GM23338 (cell line): ENCODE measurements at regions not wholly inside any gene's neighbourhood (a gene's known extent, or its start where the extent isn't known, plus 50 kb on each side); places are given as distances from the start of the nearest gene placed in this dataset.

Source experiments
- ATAC-seq: fragments of 200-7000 bp; cut with Tn5 transposase; 3 replicates; pipeline ENCODE4 v1.9.1; 2020
- DNase-seq: peaks from one replicate; pipeline ENCODE4 v3.0.0-alpha.2; 2015; ENCODE audit warnings: low spot score
- H2AFZ ChIP-seq: fragments of 200-600 bp; sonication (generic); 2 replicates; pipeline ENCODE4 v1.8.0; 2016; ENCODE audit warnings: antibody characterized with exemption, mild to moderate bottlenecking, moderate library complexity
- H3F3A ChIP-seq: fragments of 200-600 bp; sonication (generic); replicated peaks from 2 replicates; pipeline ENCODE4 v1.8.0; 2017; ENCODE audit warnings: antibody characterized with exemption, mixed run types, low read depth
- H3K27ac ChIP-seq: fragments of 200-600 bp; sonication (generic); 2 replicates; pipeline ENCODE4 v1.6.1; 2016; ENCODE audit warnings: low read depth
- H3K27me3 ChIP-seq: fragments of 200-600 bp; sonication (generic); 2 replicates; pipeline ENCODE4 v1.8.0; 2016; ENCODE audit warnings: mild to moderate bottlenecking, mixed run types, moderate library complexity; ENCODE audit not compliant: insufficient read depth
- H3K36me3 ChIP-seq: fragments of 200-600 bp; sonication (generic); 2 replicates; pipeline ENCODE4 v1.8.0; 2016; ENCODE audit warnings: mild to moderate bottlenecking; ENCODE audit not compliant: insufficient read depth
- H3K4me1 ChIP-seq: fragments of 200-600 bp; sonication (generic); 2 replicates; pipeline ENCODE4 v1.8.0; 2016; ENCODE audit warnings: mild to moderate bottlenecking, moderate library complexity; ENCODE audit not compliant: insufficient read depth
- H3K4me2 ChIP-seq: fragments of 200-600 bp; sonication (generic); 2 replicates; pipeline ENCODE4 v1.7.1; 2017; ENCODE audit warnings: mixed run types
- H3K4me3 ChIP-seq: fragments of 200-600 bp; sonication (generic); 2 replicates; pipeline ENCODE4 v1.6.1; 2016; ENCODE audit warnings: mixed run types
- H3K79me2 ChIP-seq: fragments of 200-600 bp; sonication (generic); replicated peaks from 2 replicates; pipeline ENCODE4 v1.8.0; 2017; ENCODE audit warnings: mild to moderate bottlenecking; ENCODE audit not compliant: insufficient read depth
- H3K9me2 ChIP-seq: fragments of 200-600 bp; sonication (generic); 2 replicates; pipeline ENCODE4 v1.8.0; 2017; ENCODE audit not compliant: insufficient read depth
- H4K20me1 ChIP-seq: fragments of 200-600 bp; sonication (generic); replicated peaks from 2 replicates; pipeline ENCODE4 v1.8.0; 2017; ENCODE audit warnings: mild to moderate bottlenecking; ENCODE audit not compliant: insufficient read depth
- H3K27ac Mint-ChIP-seq: 2 replicates; pipeline ENCODE4 v1.8.0; 2020; ENCODE audit warnings: inconsistent platforms, mild to moderate bottlenecking, moderate library complexity, mixed read lengths
- H3K27me3 Mint-ChIP-seq: 3 replicates; pipeline ENCODE4 v1.8.0; 2022; ENCODE audit warnings: low read depth, mild to moderate bottlenecking, moderate library complexity, mixed read lengths, inconsistent platforms; ENCODE audit not compliant: insufficient read depth, poor library complexity
- H3K36me3 Mint-ChIP-seq: 3 replicates; pipeline ENCODE4 v1.8.0; 2021; ENCODE audit warnings: low read depth, mild to moderate bottlenecking, inconsistent platforms, moderate library complexity, mixed read lengths
- H3K4me1 Mint-ChIP-seq: 3 replicates; pipeline ENCODE4 v1.8.0; 2020; ENCODE audit warnings: mild to moderate bottlenecking, inconsistent platforms, mixed read lengths
- H3K4me3 Mint-ChIP-seq: 3 replicates; pipeline ENCODE4 v1.8.0; 2021; ENCODE audit warnings: moderate library complexity, mild to moderate bottlenecking, inconsistent platforms, mixed read lengths
- H3K9me3 Mint-ChIP-seq: 3 replicates; pipeline ENCODE4 v1.8.0; 2020; ENCODE audit warnings: moderate library complexity, mild to moderate bottlenecking, inconsistent platforms, mixed read lengths
- CREB1 ChIP-seq: fragments of 250-450 bp; sonication (Bioruptor Pico); IDR thresholded peaks from 2 replicates; pipeline ENCODE4 v1.5.0; 2020; ENCODE audit warnings: low read depth, mild to moderate bottlenecking, moderate library complexity
- CTCF ChIP-seq, 2 experiments: fragments of 200-600 bp in 1 of 2; sonication (generic) in 1 of 2; conservative IDR thresholded peaks; 2 replicates each; pipeline versions ENCODE4 v1.5.1 to v1.6.1; 2016 to 2017; ENCODE audit warnings: antibody characterized with exemption in 2 of 2, low read depth in 2 of 2, mild to moderate bottlenecking in 2 of 2, moderate library complexity in 1 of 2
- JUNB ChIP-seq: IDR thresholded peaks from one replicate; pipeline ENCODE4 v1.6.1; 2016; ENCODE audit warnings: antibody characterized with exemption; ENCODE audit not compliant: unreplicated experiment
- NANOG ChIP-seq: IDR thresholded peaks from 2 replicates; pipeline ENCODE4 v1.6.1; 2016; ENCODE audit warnings: antibody characterized with exemption, borderline replicate concordance
- POLR2AphosphoS5 ChIP-seq: IDR thresholded peaks from 2 replicates; pipeline ENCODE4 v1.6.1; 2016; ENCODE audit warnings: antibody characterized with exemption, low read depth
- REST ChIP-seq: IDR thresholded peaks from one replicate; pipeline ENCODE4 v1.6.1; 2018; ENCODE audit warnings: antibody characterized with exemption; ENCODE audit not compliant: unreplicated experiment
- ZNF114 ChIP-seq: fragments of 250-450 bp; sonication (Bioruptor Pico); IDR thresholded peaks from 2 replicates; pipeline ENCODE4 v1.5.0; 2020; ENCODE audit warnings: mild to moderate bottlenecking, moderate library complexity
- ZNF331 ChIP-seq: fragments of 250-450 bp; sonication (Bioruptor Pico); IDR thresholded peaks from 2 replicates; pipeline ENCODE4 v1.5.0; 2020; ENCODE audit warnings: low read depth, mild to moderate bottlenecking, moderate library complexity

- TF ChIP-seq CREB1 (CRISPR knock-in tag) (no peak), REST (no peak), CTCF (conservative IDR thresholded peaks at IDR 0.05; ENCODE audit: low read depth in 2 of 2) (no peak), NANOG (no peak)
Measured at GRCh38 chrY:19319135-19319534, 425.4 kb downstream of the KDM5D start (continued).

GRCh38 chrY:19317271-19317987 is 427.1 kb downstream of the KDM5D start:
- no peak for DNase-seq
- no peaks in the 10 kb centered on the region for H4K20me1 ChIP-seq
- H3K4me1 ChIP-seq: no peaks in the 10 kb centered on the region
- no peaks in the 10 kb centered on the region for H3K79me2 ChIP-seq
- H3K9me3 Mint-ChIP-seq: peaks cover 32% of the 10 kb centered on the region
- H3K4me3 ChIP-seq: no peak overlapping the region
- peaks cover 19% of the 10 kb centered on the region for H3K36me3 Mint-ChIP-seq
- H3K27ac ChIP-seq: no peak overlapping the region
- no peaks in the 10 kb centered on the region for H3K36me3 ChIP-seq
- H3K27me3 Mint-ChIP-seq: no peaks in the 10 kb centered on the region
- no peaks in the 10 kb centered on the region for H3F3A ChIP-seq
- H3K9me2 ChIP-seq: no peaks in the 10 kb centered on the region
- no peak overlapping the region for H3K27ac Mint-ChIP-seq
- H3K4me2 ChIP-seq: no peak overlapping the region
- no peak overlapping the region for H3K4me3 Mint-ChIP-seq
- H2AFZ ChIP-seq: no peak overlapping the region
- no peaks in the 10 kb centered on the region for H3K4me1 Mint-ChIP-seq
- no peak for ATAC-seq
- H3K27me3 ChIP-seq: no peaks in the 10 kb centered on the region
- TF ChIP-seq POLR2AphosphoS5 (no peak), REST (no peak), JUNB (no peak), ZNF331 (no peak), ZNF114 (CRISPR knock-in tag) (no peak), NANOG (no peak)
